Neural progenitor cell (in vitro differentiated cells): ENCODE measurements at regions not wholly inside any gene's neighbourhood (a gene's known extent, or its start where the extent isn't known, plus 50 kb on each side); places are given as distances from the start of the nearest gene placed in this dataset.
"Not testable (repeated sequence)": the region's sequence is repeated elsewhere in the genome, so short reads cannot be mapped to it uniquely, and the experiment has no call there.

ENCODE experiments used
- DNase-seq: peaks from one replicate; pipeline ENCODE4 v3.0.0-alpha.2; 2016; ENCODE audit warnings: low spot score
- H2AFZ ChIP-seq: fragments of 200-600 bp; sonication (generic); replicated peaks from 2 replicates; pipeline ENCODE4 v1.6.1; 2016; ENCODE audit warnings: antibody characterized with exemption
- H3F3A ChIP-seq: fragments of 200-600 bp; sonication (generic); 2 replicates; pipeline ENCODE4 v1.6.1; 2016; ENCODE audit warnings: antibody characterized with exemption, low read depth
- H3K27ac ChIP-seq: fragments of 200-600 bp; sonication (generic); 2 replicates; pipeline ENCODE4 v1.5.1; 2016; ENCODE audit warnings: mild to moderate bottlenecking
- H3K27me3 ChIP-seq: fragments of 200-600 bp; sonication (generic); 2 replicates; pipeline ENCODE4 v1.6.1; 2016; ENCODE audit warnings: mild to moderate bottlenecking, moderate library complexity
- H3K36me3 ChIP-seq: fragments of 200-600 bp; sonication (generic); 2 replicates; pipeline ENCODE4 v1.5.1; 2016
- H3K4me1 ChIP-seq: fragments of 200-600 bp; sonication (generic); 2 replicates; pipeline ENCODE4 v1.6.1; 2016; ENCODE audit warnings: mixed run types
- H3K4me2 ChIP-seq: fragments of 200-600 bp; sonication (generic); 2 replicates; pipeline ENCODE4 v1.6.1; 2016
- H3K4me3 ChIP-seq: fragments of 200-600 bp; sonication (generic); 2 replicates; pipeline ENCODE4 v1.5.1; 2016
- H3K79me2 ChIP-seq: fragments of 200-600 bp; sonication (generic); 2 replicates; pipeline ENCODE4 v1.6.1; 2016; ENCODE audit warnings: low read depth
- H3K9ac ChIP-seq: fragments of 200-600 bp; sonication (generic); 2 replicates; pipeline ENCODE4 v1.6.1; 2016
- H3K9me3 ChIP-seq: fragments of 200-600 bp; sonication (generic); 2 replicates; pipeline ENCODE4 v1.5.1; 2016; ENCODE audit warnings: low read depth
- H4K20me1 ChIP-seq: fragments of 200-600 bp; sonication (generic); 2 replicates; pipeline ENCODE4 v1.6.1; 2016; ENCODE audit warnings: low read depth
- H3K27ac Mint-ChIP-seq: 3 replicates; pipeline ENCODE4 v1.8.0; 2021; ENCODE audit warnings: mixed read lengths
- H3K27me3 Mint-ChIP-seq: 2 replicates; pipeline ENCODE4 v1.8.0; 2022; ENCODE audit warnings: low read depth, mild to moderate bottlenecking, inconsistent platforms, moderate library complexity, mixed read lengths; ENCODE audit not compliant: insufficient read depth
- H3K36me3 Mint-ChIP-seq: 3 replicates; pipeline ENCODE4 v1.8.0; 2021; ENCODE audit warnings: mixed read lengths
- H3K4me1 Mint-ChIP-seq: 3 replicates; pipeline ENCODE4 v1.8.0; 2021; ENCODE audit warnings: mixed read lengths
- H3K4me3 Mint-ChIP-seq: 3 replicates; pipeline ENCODE4 v1.8.0; 2021; ENCODE audit warnings: mild to moderate bottlenecking, moderate library complexity, mixed read lengths
- H3K9me3 Mint-ChIP-seq: 3 replicates; pipeline ENCODE4 v1.8.0; 2020; ENCODE audit warnings: mixed read lengths
- EZH2 ChIP-seq: fragments of 200-600 bp; sonication (generic); IDR thresholded peaks from 2 replicates; pipeline ENCODE4 v1.6.1; 2017; ENCODE audit warnings: antibody characterized with exemption, mild to moderate bottlenecking, moderate library complexity
- EZH2phosphoT487 ChIP-seq: fragments of 200-600 bp; sonication (generic); IDR thresholded peaks from 2 replicates; pipeline ENCODE4 v1.6.1; 2017; ENCODE audit warnings: antibody characterized with exemption
- TF ChIP-seq, protein P1 (sequence below): fragments of 200-600 bp; sonication (generic); IDR thresholded peaks from 2 replicates; pipeline ENCODE4 v1.5.1; 2017; ENCODE audit warnings: antibody characterized with exemption, mild to moderate bottlenecking

DNA sequence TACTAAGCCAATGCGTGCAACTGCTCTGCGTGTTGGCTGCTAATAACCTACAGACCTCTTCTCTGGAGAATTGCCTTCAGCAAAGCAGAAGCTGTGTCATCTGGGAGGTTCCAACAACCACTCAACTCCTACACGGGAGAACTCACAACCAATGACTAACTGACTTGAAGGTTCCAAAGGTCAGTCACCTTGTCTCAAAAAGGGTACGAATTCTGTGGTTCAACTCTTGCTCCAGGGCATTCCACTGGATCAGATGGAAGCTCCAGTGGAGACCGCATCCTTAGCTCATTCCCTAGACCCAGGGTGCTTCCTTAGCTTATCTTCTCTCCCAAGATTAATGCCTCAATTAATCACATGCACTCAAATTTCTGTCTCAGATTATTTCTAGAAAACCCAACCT is 222.7 kb downstream of the CHIC2 start:
- TF ChIP-seq EZH2phosphoT487, result no peak
- TF ChIP-seq, protein P1, sequence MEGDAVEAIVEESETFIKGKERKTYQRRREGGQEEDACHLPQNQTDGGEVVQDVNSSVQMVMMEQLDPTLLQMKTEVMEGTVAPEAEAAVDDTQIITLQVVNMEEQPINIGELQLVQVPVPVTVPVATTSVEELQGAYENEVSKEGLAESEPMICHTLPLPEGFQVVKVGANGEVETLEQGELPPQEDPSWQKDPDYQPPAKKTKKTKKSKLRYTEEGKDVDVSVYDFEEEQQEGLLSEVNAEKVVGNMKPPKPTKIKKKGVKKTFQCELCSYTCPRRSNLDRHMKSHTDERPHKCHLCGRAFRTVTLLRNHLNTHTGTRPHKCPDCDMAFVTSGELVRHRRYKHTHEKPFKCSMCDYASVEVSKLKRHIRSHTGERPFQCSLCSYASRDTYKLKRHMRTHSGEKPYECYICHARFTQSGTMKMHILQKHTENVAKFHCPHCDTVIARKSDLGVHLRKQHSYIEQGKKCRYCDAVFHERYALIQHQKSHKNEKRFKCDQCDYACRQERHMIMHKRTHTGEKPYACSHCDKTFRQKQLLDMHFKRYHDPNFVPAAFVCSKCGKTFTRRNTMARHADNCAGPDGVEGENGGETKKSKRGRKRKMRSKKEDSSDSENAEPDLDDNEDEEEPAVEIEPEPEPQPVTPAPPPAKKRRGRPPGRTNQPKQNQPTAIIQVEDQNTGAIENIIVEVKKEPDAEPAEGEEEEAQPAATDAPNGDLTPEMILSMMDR, result no peak
- TF ChIP-seq EZH2, result no peak
- peaks cover 15% of the 10 kb centered on the region for H3K4me1 Mint-ChIP-seq

DNA sequence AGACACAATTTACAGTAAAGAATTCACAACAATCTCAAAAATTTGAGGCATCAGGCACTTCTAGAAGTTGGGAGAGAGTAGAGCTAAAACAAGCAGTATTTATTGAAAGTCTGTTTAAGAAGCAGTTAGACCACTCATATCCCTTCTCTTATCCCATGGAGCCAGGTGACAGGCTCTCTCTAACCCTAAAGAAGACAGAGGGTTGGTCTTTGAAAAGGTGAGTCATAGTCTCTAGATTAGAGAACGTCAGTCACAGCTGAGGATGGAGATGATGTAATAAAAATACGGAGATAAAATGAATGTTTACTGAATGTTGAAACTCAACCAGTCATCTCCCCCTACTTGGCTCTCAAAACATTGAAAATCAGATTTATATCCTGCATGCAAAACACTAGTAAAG is 223.8 kb downstream of the CHIC2 start:
- Histone ChIP-seq H3F3A (peaks cover 5% of the 10 kb centered on the region), H4K20me1 (no peaks in the 10 kb centered on the region), H3K27ac (no peak overlapping the region), H3K27me3 (no peaks in the 10 kb centered on the region), H3K4me2 (no peak overlapping the region), H3K9ac (no peak overlapping the region), H3K36me3 (no peaks in the 10 kb centered on the region), H3K4me1 (peaks cover 20% of the 10 kb centered on the region), H3K79me2 (no peaks in the 10 kb centered on the region), H2AFZ (no peak overlapping the region), H3K4me3 (no peak overlapping the region), H3K9me3 (no peaks in the 10 kb centered on the region)
- DNase-seq, result no peak
- Mint-ChIP-seq H3K27me3 (peaks cover 2% of the 10 kb centered on the region), H3K4me1 (peaks cover 15% of the 10 kb centered on the region), H3K4me3 (no peak overlapping the region), H3K36me3 (no peaks in the 10 kb centered on the region), H3K27ac (no peak overlapping the region), H3K9me3 (peaks cover 9% of the 10 kb centered on the region)
- TF ChIP-seq EZH2, result no peak
- no peak for TF ChIP-seq EZH2phosphoT487
- TF ChIP-seq, protein P1, result no peak

More for the DNA sequence above, 222.7 kb downstream of the CHIC2 start:
- no peak overlapping the region for H3K27ac Mint-ChIP-seq
- Histone ChIP-seq H3K9me3 (no peaks in the 10 kb centered on the region), H3K4me2 (no peak overlapping the region), H3K27me3 (no peaks in the 10 kb centered on the region), H3K9ac (no peak overlapping the region), H3K4me3 (no peak overlapping the region), H4K20me1 (no peaks in the 10 kb centered on the region), H3K27ac (no peak overlapping the region), H3K79me2 (no peaks in the 10 kb centered on the region), H2AFZ (no peak overlapping the region), H3K36me3 (no peaks in the 10 kb centered on the region), H3F3A (peaks cover 8% of the 10 kb centered on the region), H3K4me1 (peaks cover 28% of the 10 kb centered on the region)
- H3K27me3 Mint-ChIP-seq, result peaks cover 2% of the 10 kb centered on the region
- peaks cover 9% of the 10 kb centered on the region for H3K9me3 Mint-ChIP-seq
- no peaks in the 10 kb centered on the region for H3K36me3 Mint-ChIP-seq
- no peak for DNase-seq
- no peak overlapping the region for H3K4me3 Mint-ChIP-seq

DNA sequence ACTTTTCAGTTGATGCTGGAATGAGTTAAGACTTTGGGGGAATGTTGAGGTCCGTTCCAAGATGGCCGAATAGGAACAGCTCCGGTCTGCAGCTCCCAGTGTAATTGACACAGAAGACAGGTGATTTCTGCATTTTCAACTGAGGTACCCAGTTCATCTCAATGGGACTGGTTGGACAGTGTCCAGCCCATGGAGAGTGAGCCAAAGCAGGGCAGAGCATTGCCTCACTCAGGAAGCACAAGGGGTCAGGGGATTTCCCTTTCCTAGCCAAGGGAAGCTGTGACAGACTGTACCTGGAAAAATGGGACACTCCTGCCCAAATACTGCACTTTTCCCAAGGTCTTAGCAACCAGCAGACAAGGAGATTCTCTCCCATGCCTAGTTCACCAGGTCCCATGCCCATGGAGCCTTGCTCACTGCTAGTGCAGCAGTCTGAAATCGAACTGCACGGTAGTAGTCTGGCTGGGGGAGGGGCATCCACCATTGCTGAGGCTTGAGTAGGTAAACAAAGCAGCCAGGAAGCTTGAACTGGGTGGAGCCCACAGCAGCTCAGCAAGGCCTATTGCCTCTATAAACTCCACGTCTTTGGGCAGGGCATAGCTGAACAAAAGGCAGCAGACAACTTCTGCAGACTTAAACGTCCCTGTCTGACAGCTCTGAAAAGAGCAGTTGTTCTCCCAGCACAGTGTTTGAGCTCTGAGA is 231.0 kb downstream of the CHIC2 start:
- not testable (repeated sequence) for H3K27me3 ChIP-seq, H3K4me3 ChIP-seq, H3K4me1 Mint-ChIP-seq, H3K4me1 ChIP-seq, H4K20me1 ChIP-seq, H3K36me3 ChIP-seq, H3K4me3 Mint-ChIP-seq, H3K9ac ChIP-seq, H3K36me3 Mint-ChIP-seq, H3K79me2 ChIP-seq, H3K9me3 ChIP-seq, H3K4me2 ChIP-seq, H3K27ac ChIP-seq, DNase-seq, H3K27me3 Mint-ChIP-seq, H3K27ac Mint-ChIP-seq, H3F3A ChIP-seq, H2AFZ ChIP-seq
- H3K9me3 Mint-ChIP-seq, result peaks cover 34% of the 10 kb centered on the region

DNA sequence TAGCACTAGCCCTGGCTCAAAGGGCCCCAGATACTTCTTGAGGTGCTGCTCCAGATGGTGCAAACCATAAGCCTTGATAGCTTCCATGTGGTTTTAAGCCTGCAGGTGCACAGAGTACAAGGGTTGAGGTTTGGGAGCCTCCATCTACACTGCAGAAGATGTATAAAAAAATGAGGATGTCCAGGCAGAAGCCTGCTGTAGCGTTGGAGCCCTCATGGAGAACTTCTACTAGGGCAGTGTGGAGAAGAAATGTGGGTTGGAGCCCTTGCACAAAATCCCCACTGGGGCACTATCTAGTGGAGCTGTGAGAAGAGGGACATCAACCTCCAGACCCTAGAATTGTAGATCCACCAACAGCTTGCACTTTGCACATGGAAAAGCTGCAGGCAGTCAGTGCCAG is 231.9 kb downstream of the CHIC2 start:
- H3K9me3 ChIP-seq, result no peaks in the 10 kb centered on the region
- H3K4me2 ChIP-seq, result no peak overlapping the region
- no peak overlapping the region for H2AFZ ChIP-seq
- H4K20me1 ChIP-seq, result no peaks in the 10 kb centered on the region
- Mint-ChIP-seq H3K27me3 (peaks cover 1% of the 10 kb centered on the region), H3K9me3 (peaks cover 37% of the 10 kb centered on the region), H3K4me3 (no peak overlapping the region), H3K27ac (no peak overlapping the region), H3K36me3 (peaks cover 3% of the 10 kb centered on the region), H3K4me1 (no peaks in the 10 kb centered on the region)
- DNase-seq, result no peak
- no peaks in the 10 kb centered on the region for H3K4me1 ChIP-seq
- no peaks in the 10 kb centered on the region for H3K27me3 ChIP-seq
- no peaks in the 10 kb centered on the region for H3K36me3 ChIP-seq
- no peak overlapping the region for H3K4me3 ChIP-seq
- no peaks in the 10 kb centered on the region for H3K79me2 ChIP-seq
- no peak overlapping the region for H3K9ac ChIP-seq
- TF ChIP-seq EZH2, result no peak
- no peak for TF ChIP-seq EZH2phosphoT487
- TF ChIP-seq, protein P1, result no peak
- H3K27ac ChIP-seq, result no peak overlapping the region
- no peaks in the 10 kb centered on the region for H3F3A ChIP-seq
